SJSA1 (cell line): ENCODE measurements at regions not wholly inside any gene's neighbourhood (a gene's known extent, or its start where the extent isn't known, plus 50 kb on each side); places are given as distances from the start of the nearest gene placed in this dataset.

Source experiments
- DNase-seq, 2 experiments: peaks; one replicate each; pipeline ENCODE4 v3.0.0-alpha.2; 2015 to 2020; ENCODE audit warnings: low spot score in 2 of 2, low read depth in 1 of 2
- H3K27ac ChIP-seq: fragments of 250-450 bp; sonication (Bioruptor Pico); 2 replicates; pipeline ENCODE4 v1.5.1; 2020; ENCODE audit warnings: mild to moderate bottlenecking, moderate library complexity
- H3K27me3 ChIP-seq: fragments of 250-450 bp; sonication (Bioruptor Pico); replicated peaks from 2 replicates; pipeline ENCODE4 v1.5.1; 2020; ENCODE audit warnings: mild to moderate bottlenecking, moderate library complexity
- H3K36me3 ChIP-seq: fragments of 250-450 bp; sonication (Bioruptor Pico); 2 replicates; pipeline ENCODE4 v1.5.1; 2020; ENCODE audit warnings: mild to moderate bottlenecking
- H3K4me1 ChIP-seq: fragments of 250-450 bp; sonication (Bioruptor Pico); replicated peaks from 2 replicates; pipeline ENCODE4 v1.6.1; 2021; ENCODE audit warnings: mild to moderate bottlenecking
- H3K4me3 ChIP-seq: fragments of 250-450 bp; sonication (Bioruptor Pico); 2 replicates; pipeline ENCODE4 v1.5.1; 2020; ENCODE audit warnings: mild to moderate bottlenecking
- H3K9me3 ChIP-seq: fragments of 250-450 bp; sonication (Bioruptor Pico); replicated peaks from 2 replicates; pipeline ENCODE4 v1.5.1; 2020; ENCODE audit warnings: mild to moderate bottlenecking

DNA sequence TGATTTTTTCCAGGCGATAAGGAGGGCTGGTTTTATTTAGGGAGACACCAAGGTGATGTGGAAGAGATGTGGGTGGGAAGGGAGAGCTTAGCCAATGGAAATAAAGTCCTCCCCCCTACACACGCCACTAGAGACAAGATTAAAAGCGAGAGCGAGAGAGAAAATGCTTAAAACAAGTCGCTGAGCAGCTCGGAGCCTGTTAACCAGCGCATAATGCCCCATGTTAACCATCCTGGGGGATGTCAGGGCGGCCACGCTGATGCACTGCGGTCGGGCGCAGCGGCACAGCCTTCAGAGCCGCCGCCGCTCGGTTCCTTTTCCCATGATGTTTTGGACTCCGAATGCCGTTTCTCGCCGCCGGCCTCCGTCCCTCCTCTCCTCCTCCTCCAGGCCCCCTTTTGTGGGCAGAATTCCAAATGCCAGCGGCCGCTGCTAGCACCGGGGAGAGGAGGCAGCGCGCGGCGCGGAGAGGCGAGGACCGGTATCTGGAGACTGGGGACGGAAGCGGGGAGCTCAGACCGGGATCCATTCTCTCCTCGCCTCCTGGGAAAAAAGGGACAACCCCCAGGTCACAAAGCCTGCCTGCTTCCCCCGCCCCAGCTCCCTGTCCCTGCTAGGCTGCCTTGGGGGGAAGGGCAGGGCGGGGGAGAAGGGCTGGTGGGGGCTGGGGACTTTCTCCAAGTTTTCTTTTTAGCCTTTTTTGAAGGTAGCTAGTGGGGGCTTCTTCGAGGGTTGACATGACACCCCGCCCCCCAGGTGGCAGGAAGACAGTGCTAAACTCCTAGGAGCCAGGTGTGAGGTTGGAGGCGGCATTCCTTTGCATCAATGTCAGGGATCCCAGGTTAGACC lies 98.1 kb upstream of the CCL2 start:
- H3K27ac ChIP-seq = no peak overlapping the region
- no peaks in the 10 kb centered on the region for H3K9me3 ChIP-seq
- H3K4me3 ChIP-seq = no peak overlapping the region
- H3K36me3 ChIP-seq = no peaks in the 10 kb centered on the region
- no peak for DNase-seq
- H3K4me1 ChIP-seq = no peaks in the 10 kb centered on the region
- peaks cover 16% of the 10 kb centered on the region for H3K27me3 ChIP-seq

GRCh38 chr17:34161690-34162089 lies 93.4 kb upstream of the CCL2 start:
- no peak for DNase-seq
- no peak overlapping the region for H3K4me3 ChIP-seq
- H3K27ac ChIP-seq = no peak overlapping the region
- H3K36me3 ChIP-seq = no peaks in the 10 kb centered on the region
- no peaks in the 10 kb centered on the region for H3K9me3 ChIP-seq
- H3K27me3 ChIP-seq = peaks cover 10% of the 10 kb centered on the region
- no peaks in the 10 kb centered on the region for H3K4me1 ChIP-seq

DNA sequence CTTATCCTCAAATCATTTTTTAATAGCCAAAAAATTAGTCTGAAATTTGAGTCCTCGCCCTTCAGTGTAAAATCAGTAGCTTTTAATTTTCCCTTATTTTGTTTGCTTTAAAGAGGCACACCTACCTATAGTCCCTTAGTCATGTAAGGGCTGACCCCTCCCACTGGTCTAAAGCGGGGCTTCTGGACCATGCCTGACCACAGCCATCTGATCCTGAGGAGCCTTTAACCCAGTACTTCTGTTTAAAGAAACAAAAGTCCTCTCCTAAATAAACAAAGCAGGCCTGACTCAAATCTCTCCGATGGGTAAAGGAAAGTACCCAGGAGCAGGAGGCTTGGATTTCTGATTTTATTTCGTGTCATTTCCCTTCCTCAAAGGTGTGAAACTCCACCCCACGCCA lies 92.0 kb upstream of the CCL2 start:
- Histone ChIP-seq H3K4me1 (no peaks in the 10 kb centered on the region), H3K27me3 (peaks cover 5% of the 10 kb centered on the region; the same call in 1 of the 2 replicates), H3K36me3 (no peaks in the 10 kb centered on the region), H3K4me3 (no peak overlapping the region), H3K27ac (no peak overlapping the region), H3K9me3 (no peaks in the 10 kb centered on the region)
- DNase-seq = no peak

DNA sequence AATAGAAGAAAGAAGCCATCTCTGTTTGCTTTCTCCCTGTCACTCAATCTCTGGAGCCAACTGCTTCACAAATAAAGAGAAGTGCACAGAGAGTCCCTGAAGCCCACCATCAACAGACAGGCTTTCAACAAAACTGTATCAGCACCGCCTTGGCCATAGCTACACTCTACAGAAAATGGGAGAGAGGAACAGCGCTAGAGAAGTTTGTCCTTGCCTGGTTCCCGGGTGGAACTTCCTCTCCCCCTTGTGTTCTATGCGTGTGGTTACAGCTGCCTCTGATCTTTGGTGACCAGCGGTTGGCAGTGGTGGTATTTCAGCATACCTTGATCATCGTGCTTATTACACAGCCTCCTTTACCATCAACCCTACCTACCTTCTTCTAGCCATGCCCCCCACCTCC lies 91.4 kb upstream of the CCL2 start:
- Histone ChIP-seq H3K27ac (no peak overlapping the region), H3K36me3 (no peaks in the 10 kb centered on the region), H3K4me3 (no peak overlapping the region), H3K9me3 (no peaks in the 10 kb centered on the region), H3K4me1 (no peaks in the 10 kb centered on the region), H3K27me3 (peaks cover under 1% of the 10 kb centered on the region; the same call in 1 of the 2 replicates)
- no peak for DNase-seq

DNA sequence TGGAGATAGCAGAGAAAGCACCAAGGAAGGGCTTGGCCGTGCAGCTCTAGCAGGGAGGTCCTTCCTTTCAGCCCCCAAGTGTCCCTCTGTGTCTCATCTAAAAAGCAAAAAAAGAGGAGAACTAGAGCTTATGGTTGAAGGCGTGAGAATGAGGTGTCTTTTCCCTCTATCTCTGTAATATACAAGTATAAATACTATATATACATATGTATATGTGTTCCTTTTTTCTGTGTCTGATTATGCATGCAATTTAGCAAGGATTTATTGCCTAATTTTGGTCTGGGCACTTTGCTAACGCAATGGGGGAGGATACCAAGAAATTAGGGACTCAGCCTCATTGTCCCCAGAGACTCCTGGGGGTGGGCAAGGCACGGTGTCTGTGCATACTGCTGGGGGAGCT lies 90.2 kb upstream of the CCL2 start:
- no peak for DNase-seq
- no peaks in the 10 kb centered on the region; the same call in 1 of the 2 replicates for H3K27me3 ChIP-seq
- no peak overlapping the region for H3K27ac ChIP-seq
- H3K4me3 ChIP-seq = no peak overlapping the region
- no peaks in the 10 kb centered on the region for H3K36me3 ChIP-seq
- no peaks in the 10 kb centered on the region for H3K4me1 ChIP-seq
- no peaks in the 10 kb centered on the region for H3K9me3 ChIP-seq

- no peak overlapping the region for H3K27ac ChIP-seq
- H3K36me3 ChIP-seq = no peaks in the 10 kb centered on the region
- H3K27me3 ChIP-seq = no peaks in the 10 kb centered on the region; the same call in 1 of the 2 replicates
- H3K4me3 ChIP-seq = no peak overlapping the region
- no peak for DNase-seq
- no peaks in the 10 kb centered on the region for H3K4me1 ChIP-seq
- no peaks in the 10 kb centered on the region for H3K9me3 ChIP-seq
Observed at GRCh38 chr17:34166352-34166751, 88.7 kb upstream of the CCL2 start.

DNA sequence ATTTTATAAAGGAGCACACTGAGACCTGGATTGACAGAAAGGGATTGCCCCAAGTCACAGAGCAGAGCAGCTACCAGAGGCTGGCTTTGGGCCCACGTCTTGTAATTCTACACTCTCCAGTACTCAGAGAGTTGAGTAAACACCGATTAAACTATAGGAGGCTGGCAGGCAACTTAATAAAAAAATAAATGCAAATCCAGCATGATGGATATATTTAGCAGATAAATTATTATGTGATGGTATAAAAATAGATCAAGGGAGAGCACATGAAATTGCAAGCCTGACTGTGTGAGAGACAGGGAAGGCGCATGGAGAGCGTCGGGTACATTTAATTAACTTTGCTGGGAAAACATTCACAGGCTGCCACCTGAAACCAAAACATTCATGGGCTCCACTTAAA lies 87.7 kb upstream of the CCL2 start:
- DNase-seq = no peak
- no peaks in the 10 kb centered on the region for H3K4me1 ChIP-seq

GRCh38 chr17:34168989-34169388 lies 86.1 kb upstream of the CCL2 start:
- no peaks in the 10 kb centered on the region; the same call in 1 of the 2 replicates for H3K27me3 ChIP-seq
- H3K9me3 ChIP-seq = no peaks in the 10 kb centered on the region
- no peaks in the 10 kb centered on the region for H3K4me1 ChIP-seq
- no peak for DNase-seq
- no peak overlapping the region for H3K4me3 ChIP-seq
- no peaks in the 10 kb centered on the region for H3K36me3 ChIP-seq
- H3K27ac ChIP-seq = no peak overlapping the region

More for the DNA sequence above, 87.7 kb upstream of the CCL2 start:
- H3K36me3 ChIP-seq = no peaks in the 10 kb centered on the region
- H3K9me3 ChIP-seq = no peaks in the 10 kb centered on the region
- no peak overlapping the region for H3K4me3 ChIP-seq
- no peaks in the 10 kb centered on the region; the same call in 1 of the 2 replicates for H3K27me3 ChIP-seq
- H3K27ac ChIP-seq = no peak overlapping the region

DNA sequence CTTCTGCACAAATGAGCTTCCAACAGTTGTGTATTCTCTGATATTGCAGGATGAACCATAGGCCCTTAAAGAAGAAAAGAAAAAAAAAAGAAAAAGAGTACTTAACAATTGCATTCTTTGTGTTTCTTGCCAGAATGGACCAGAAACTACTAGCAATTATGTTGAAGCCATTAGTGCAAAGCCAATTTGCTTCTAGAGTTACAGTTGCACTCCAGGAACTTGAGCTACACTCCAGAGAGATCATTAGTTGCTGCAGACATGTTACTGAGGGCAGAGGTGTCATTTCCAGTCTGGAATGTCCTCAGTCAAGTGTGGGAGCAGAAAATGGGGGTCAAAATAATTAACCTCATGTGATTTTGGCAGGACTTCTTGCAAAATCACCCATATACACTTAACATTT lies 85.6 kb upstream of the CCL2 start:
- H3K27ac ChIP-seq = no peak overlapping the region
- H3K9me3 ChIP-seq = no peaks in the 10 kb centered on the region
- no peaks in the 10 kb centered on the region for H3K4me1 ChIP-seq
- no peak for DNase-seq
- no peaks in the 10 kb centered on the region for H3K36me3 ChIP-seq
- no peak overlapping the region for H3K4me3 ChIP-seq
- H3K27me3 ChIP-seq = no peaks in the 10 kb centered on the region; the same call in 1 of the 2 replicates

DNA sequence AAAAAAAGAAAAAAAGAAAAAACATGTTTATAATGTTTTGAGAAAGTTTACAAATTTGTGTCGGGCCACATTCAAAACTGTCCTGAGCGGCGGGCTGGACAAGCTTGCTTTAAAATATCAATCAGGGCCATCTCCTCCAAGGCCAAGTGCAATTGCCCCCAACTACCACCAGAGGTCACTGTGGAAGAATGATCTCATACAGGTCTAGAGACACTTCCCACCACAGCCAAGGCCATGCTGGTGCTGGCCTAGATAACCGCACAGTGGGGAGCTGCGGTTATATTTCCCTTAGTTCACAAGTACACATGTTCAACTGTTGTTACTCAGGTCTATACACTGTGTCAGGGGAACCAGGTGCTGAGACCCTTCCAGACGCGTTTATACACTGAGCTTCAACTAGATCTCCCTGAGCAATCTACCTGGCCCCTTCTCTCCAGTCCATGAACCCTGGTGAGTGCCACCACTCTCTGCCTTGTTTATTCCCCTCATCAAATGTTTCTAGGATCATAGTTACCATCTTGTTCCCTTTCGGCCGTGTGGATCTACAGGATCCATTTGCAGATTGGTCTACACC lies 83.8 kb upstream of the CCL2 start:
- Histone ChIP-seq H3K4me1 (no peaks in the 10 kb centered on the region), H3K9me3 (no peaks in the 10 kb centered on the region), H3K27me3 (no peaks in the 10 kb centered on the region), H3K4me3 (no peak overlapping the region), H3K36me3 (no peaks in the 10 kb centered on the region), H3K27ac (no peak overlapping the region)
- DNase-seq = peak; percentile 42 to 59

GRCh38 chr17:34172390-34172918 lies 82.6 kb upstream of the CCL2 start:
- no peak overlapping the region for H3K4me3 ChIP-seq
- no peak overlapping the region for H3K27ac ChIP-seq
- H3K36me3 ChIP-seq = no peaks in the 10 kb centered on the region
- H3K9me3 ChIP-seq = no peaks in the 10 kb centered on the region
- peaks cover 4% of the 10 kb centered on the region; the same call in 1 of the 2 replicates for H3K27me3 ChIP-seq
- 0 out of 2 replicates have a peak, but pooled peaks cover under 1% of the 10 kb centered on the region for H3K4me1 ChIP-seq
- DNase-seq = no peak

GRCh38 chr17:34173241-34173640 lies 81.8 kb upstream of the CCL2 start:
- Histone ChIP-seq H3K9me3 (no peaks in the 10 kb centered on the region), H3K36me3 (no peaks in the 10 kb centered on the region), H3K27me3 (peaks cover 4% of the 10 kb centered on the region; the same call in 1 of the 2 replicates), H3K4me1 (0 out of 2 replicates have a peak, but pooled peaks cover 4% of the 10 kb centered on the region), H3K27ac (no peak overlapping the region), H3K4me3 (no peak overlapping the region)
- DNase-seq = no peak

GRCh38 chr17:34174496-34174895 lies 80.6 kb upstream of the CCL2 start:
- Histone ChIP-seq H3K4me1 (0 out of 2 replicates have a peak, but pooled peaks cover 4% of the 10 kb centered on the region), H3K27ac (no peak overlapping the region), H3K4me3 (no peak overlapping the region), H3K36me3 (no peaks in the 10 kb centered on the region), H3K9me3 (no peaks in the 10 kb centered on the region), H3K27me3 (peaks cover 4% of the 10 kb centered on the region; the same call in 1 of the 2 replicates)
- no peak for DNase-seq

GRCh38 chr17:34176440-34176839 lies 78.6 kb upstream of the CCL2 start:
- Histone ChIP-seq H3K27me3 (peaks cover 23% of the 10 kb centered on the region), H3K27ac (no peak overlapping the region), H3K4me1 (0 out of 2 replicates have a peak, but pooled peaks cover 4% of the 10 kb centered on the region), H3K4me3 (no peak overlapping the region), H3K9me3 (no peaks in the 10 kb centered on the region), H3K36me3 (no peaks in the 10 kb centered on the region)
- no peak for DNase-seq
